Panc1 (cell line): ENCODE measurements at regions not wholly inside any gene's neighbourhood (a gene's known extent, or its start where the extent isn't known, plus 50 kb on each side); places are given as distances from the start of the nearest gene placed in this dataset.

Experiments
- ATAC-seq: fragments of 200-7000 bp; cut with Tn5 transposase; 2 replicates; pipeline ENCODE4 v1.9.1; 2020; ENCODE audit warnings: mild to moderate bottlenecking, moderate library complexity
- BruUV-seq: library from RNA; stranded (reverse); fragments of 400-500 nt; replicated peaks from 2 replicates; lab custom pipeline; 2021; lab: Mats Ljungman, UMichigan
- CTCF ChIA-PET: fragments of 300-600 bp; sonication (Branson Sonifier 250); formaldehyde crosslinking; loops from one replicate; lab custom pipeline; 2022; ENCODE audit warnings: antibody characterized with exemption; lab: Charles Lee
- POLR2A ChIA-PET: fragments of 300-600 bp; sonication (Branson Sonifier 250); formaldehyde crosslinking; loops from one replicate; lab custom pipeline; 2022; ENCODE audit warnings: antibody characterized with exemption; lab: Charles Lee
- DNase-seq: peaks from one replicate; pipeline ENCODE4 v3.0.0-alpha.2; 2010; ENCODE audit warnings: low read depth, low spot score
- H3K27ac ChIP-seq: 2 replicates; pipeline ENCODE4 v1.5.1; 2011; ENCODE audit warnings: mild to moderate bottlenecking, low read length, inconsistent platforms
- H3K27me3 ChIP-seq: fragments of 200-500 bp; sonication (Bioruptor generic); 2 replicates; pipeline ENCODE4 v1.6.0; 2014; ENCODE audit warnings: low read length, inconsistent platforms; ENCODE audit not compliant: control insufficient read depth, insufficient read depth
- H3K36me3 ChIP-seq: fragments of 200-500 bp; sonication (Bioruptor generic); 2 replicates; pipeline ENCODE4 v1.5.1; 2014; ENCODE audit warnings: inconsistent platforms, mild to moderate bottlenecking, low read length, moderate library complexity; ENCODE audit not compliant: control insufficient read depth, insufficient read depth
- H3K4me1 ChIP-seq: 2 replicates; pipeline ENCODE4 v1.5.1; 2011; ENCODE audit warnings: inconsistent platforms, mild to moderate bottlenecking, low read length, moderate library complexity; ENCODE audit not compliant: control insufficient read depth, insufficient read depth
- H3K4me3 ChIP-seq, 2 experiments: 2 replicates each; pipeline ENCODE4 v1.5.1; 2011 to 2012; ENCODE audit warnings: low read depth in 2 of 2, low read length in 2 of 2, mild to moderate bottlenecking in 2 of 2, inconsistent platforms in 1 of 2, moderate library complexity in 1 of 2
- H3K9me3 ChIP-seq: fragments of 200-500 bp; sonication (Bioruptor generic); 2 replicates; pipeline ENCODE4 v1.5.1; 2014; ENCODE audit warnings: low read depth, mild to moderate bottlenecking, inconsistent platforms, low read length, moderate library complexity; ENCODE audit not compliant: control insufficient read depth, insufficient read depth
- CTCF ChIP-seq: fragments of 450-650 bp; IDR thresholded peaks from 2 replicates; pipeline ENCODE4 v1.5.1; 2017; ENCODE audit warnings: mild to moderate bottlenecking
- POLR2AphosphoS5 ChIP-seq: IDR thresholded peaks from 2 replicates; pipeline ENCODE4 v1.6.1; 2012; ENCODE audit warnings: mild to moderate bottlenecking, low read depth, low read length, moderate library complexity
- SIN3A ChIP-seq: IDR thresholded peaks from 2 replicates; pipeline ENCODE4 v1.6.1; 2012; ENCODE audit warnings: low read depth, mild to moderate bottlenecking, low read length, moderate library complexity, borderline replicate concordance; ENCODE audit not compliant: insufficient read depth
- TCF7L2 ChIP-seq: IDR thresholded peaks from 2 replicates; pipeline ENCODE4 v1.6.1; 2011; ENCODE audit warnings: mild to moderate bottlenecking, low read depth, low read length, inconsistent platforms
- in situ Hi-C: cut with HindIII; loops from 2 replicates; pipeline ENCODE4 v1.10.0; 2016; ENCODE audit warnings: low sequenced_read_pairs, low pct_unique_long_range_greater_than_20kb
- intact Hi-C: fragments of 100-400 bp; cut with micrococcal nuclease; formaldehyde crosslinking; loops from one replicate; pipeline ENCODE4 v1.10.0; 2022; ENCODE audit not compliant: unreplicated experiment
- TF ChIP-seq, protein P1 (sequence below), 2 experiments: IDR thresholded peaks; 2 replicates each; pipeline ENCODE4 v1.6.1; 2011 to 2012; ENCODE audit warnings: low read depth in 2 of 2, control low read depth in 1 of 2, low read length in 1 of 2, mild to moderate bottlenecking in 1 of 2, moderate library complexity in 1 of 2; ENCODE audit not compliant: insufficient read depth in 1 of 2

DNA sequence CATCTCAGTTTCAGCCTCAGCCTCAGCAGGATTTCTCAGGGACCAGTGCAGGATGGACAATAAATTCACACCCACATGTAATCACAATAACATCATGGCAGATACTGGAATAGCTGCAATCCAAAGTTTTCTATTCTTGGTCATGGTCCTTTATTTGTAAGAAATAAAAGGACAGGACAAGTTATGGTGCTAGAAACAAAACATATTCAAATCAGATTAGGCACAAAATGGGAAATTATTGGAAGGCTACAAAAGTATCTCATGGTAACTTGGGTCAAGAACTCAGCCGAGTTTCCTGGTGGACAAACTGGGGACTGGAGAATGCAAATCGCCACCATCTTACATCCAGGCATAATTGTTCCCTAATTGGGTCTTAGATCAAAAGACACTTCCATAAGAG lies 1768.2 kb upstream of the WWC1 start:
- no peaks in the 10 kb centered on the region for H3K9me3 ChIP-seq
- in situ Hi-C loops: no loop called here
- no peak for ATAC-seq
- BruUV-seq: no TSS peak
- H3K36me3 ChIP-seq: no peaks in the 10 kb centered on the region
- no peak for DNase-seq
- no peaks in the 10 kb centered on the region for H3K4me1 ChIP-seq
- no peak for TF ChIP-seq CTCF
- no peak for TF ChIP-seq POLR2AphosphoS5
- TF ChIP-seq TCF7L2: no peak
- TF ChIP-seq, protein P1, sequence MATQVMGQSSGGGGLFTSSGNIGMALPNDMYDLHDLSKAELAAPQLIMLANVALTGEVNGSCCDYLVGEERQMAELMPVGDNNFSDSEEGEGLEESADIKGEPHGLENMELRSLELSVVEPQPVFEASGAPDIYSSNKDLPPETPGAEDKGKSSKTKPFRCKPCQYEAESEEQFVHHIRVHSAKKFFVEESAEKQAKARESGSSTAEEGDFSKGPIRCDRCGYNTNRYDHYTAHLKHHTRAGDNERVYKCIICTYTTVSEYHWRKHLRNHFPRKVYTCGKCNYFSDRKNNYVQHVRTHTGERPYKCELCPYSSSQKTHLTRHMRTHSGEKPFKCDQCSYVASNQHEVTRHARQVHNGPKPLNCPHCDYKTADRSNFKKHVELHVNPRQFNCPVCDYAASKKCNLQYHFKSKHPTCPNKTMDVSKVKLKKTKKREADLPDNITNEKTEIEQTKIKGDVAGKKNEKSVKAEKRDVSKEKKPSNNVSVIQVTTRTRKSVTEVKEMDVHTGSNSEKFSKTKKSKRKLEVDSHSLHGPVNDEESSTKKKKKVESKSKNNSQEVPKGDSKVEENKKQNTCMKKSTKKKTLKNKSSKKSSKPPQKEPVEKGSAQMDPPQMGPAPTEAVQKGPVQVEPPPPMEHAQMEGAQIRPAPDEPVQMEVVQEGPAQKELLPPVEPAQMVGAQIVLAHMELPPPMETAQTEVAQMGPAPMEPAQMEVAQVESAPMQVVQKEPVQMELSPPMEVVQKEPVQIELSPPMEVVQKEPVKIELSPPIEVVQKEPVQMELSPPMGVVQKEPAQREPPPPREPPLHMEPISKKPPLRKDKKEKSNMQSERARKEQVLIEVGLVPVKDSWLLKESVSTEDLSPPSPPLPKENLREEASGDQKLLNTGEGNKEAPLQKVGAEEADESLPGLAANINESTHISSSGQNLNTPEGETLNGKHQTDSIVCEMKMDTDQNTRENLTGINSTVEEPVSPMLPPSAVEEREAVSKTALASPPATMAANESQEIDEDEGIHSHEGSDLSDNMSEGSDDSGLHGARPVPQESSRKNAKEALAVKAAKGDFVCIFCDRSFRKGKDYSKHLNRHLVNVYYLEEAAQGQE (IDR thresholded peaks at IDR 0.05; ENCODE audit: insufficient read depth in 1 of 2, low read depth in 2 of 2, low read length in 1 of 2): no peak
- no peak overlapping the region for H3K27ac ChIP-seq
- H3K27me3 ChIP-seq: no peaks in the 10 kb centered on the region
- intact Hi-C loops: no loop called here
- POLR2A ChIA-PET: no interaction called here
- no peak overlapping the region for H3K4me3 ChIP-seq
- CTCF ChIA-PET: no interaction called here

GRCh38 chr5:166529200-166529599 lies 1762.2 kb upstream of the WWC1 start:
- no peaks in the 10 kb centered on the region for H3K36me3 ChIP-seq
- H3K4me3 ChIP-seq: no peak overlapping the region
- TF ChIP-seq TCF7L2: no peak
- TF ChIP-seq CTCF: no peak
- TF ChIP-seq SIN3A: no peak
- no peak for TF ChIP-seq POLR2AphosphoS5
- TF ChIP-seq, protein P1 (IDR thresholded peaks at IDR 0.05; ENCODE audit: insufficient read depth in 1 of 2, low read depth in 2 of 2, low read length in 1 of 2): no peak
- no peaks in the 10 kb centered on the region for H3K27me3 ChIP-seq
- intact Hi-C loops: no loop called here
- in situ Hi-C loops: no loop called here
- DNase-seq: no peak
- CTCF ChIA-PET: no interaction called here
- H3K9me3 ChIP-seq: no peaks in the 10 kb centered on the region
- no peak overlapping the region for H3K27ac ChIP-seq
- POLR2A ChIA-PET: no interaction called here
- no peak for ATAC-seq
- no peaks in the 10 kb centered on the region for H3K4me1 ChIP-seq
- no TSS peak for BruUV-seq
